ENCODE measurements at regions not wholly inside any gene's neighbourhood (a gene's known extent, or its start where the extent isn't known, plus 50 kb on each side); places are given as distances from the start of the nearest gene placed in this dataset.
"Not testable (repeated sequence)": the region's sequence is repeated elsewhere in the genome, so short reads cannot be mapped to it uniquely, and the experiment has no call there.

- DNase-seq (ENCODE audit: low read depth, low spot score): no peak
Observed at GRCh38 chr4:165548702-165549101, 169.9 kb downstream of the CPE start.

- no peak for DNase-seq (ENCODE audit: low read depth, low spot score)
Observed at GRCh38 chr4:165553221-165553810, 174.5 kb downstream of the CPE start.

- no peak for DNase-seq (ENCODE audit: low read depth, low spot score)
Observed at GRCh38 chr4:165555302-165555701, 176.5 kb downstream of the CPE start.

- DNase-seq (ENCODE audit: low read depth, low spot score): no peak
Observed at GRCh38 chr4:165556383-165556782, 177.6 kb downstream of the CPE start.

- no peak for DNase-seq (ENCODE audit: low read depth, low spot score)
Observed at GRCh38 chr4:165560941-165561340, 182.1 kb downstream of the CPE start.

GRCh38 chr4:165563851-165564250 is 185.0 kb downstream of the CPE start:
- DNase-seq (ENCODE audit: low read depth, low spot score): no peak

GRCh38 chr4:165569031-165569430 is 190.2 kb downstream of the CPE start:
- no peak for DNase-seq (ENCODE audit: low read depth, low spot score)

GRCh38 chr4:165571476-165571875 is 192.7 kb downstream of the CPE start:
- DNase-seq (ENCODE audit: low read depth, low spot score): not testable (repeated sequence)

- DNase-seq (ENCODE audit: low read depth, low spot score): no peak
Observed at GRCh38 chr4:165580351-165580905, 201.6 kb downstream of the CPE start.

- DNase-seq (ENCODE audit: low read depth, low spot score): no peak
Observed at GRCh38 chr4:165583341-165583740, 204.5 kb downstream of the CPE start.

- DNase-seq (ENCODE audit: low read depth, low spot score): no peak
Observed at GRCh38 chr4:165584916-165585315, 206.1 kb downstream of the CPE start.

GRCh38 chr4:165588534-165589315 is 209.9 kb downstream of the CPE start:
- DNase-seq (ENCODE audit: low read depth, low spot score): no peak

- DNase-seq (ENCODE audit: low read depth, low spot score): no peak
Observed at GRCh38 chr4:165592386-165592785, 213.6 kb downstream of the CPE start.

- DNase-seq (ENCODE audit: low read depth, low spot score): no peak
Observed at GRCh38 chr4:165597581-165598480, 219.0 kb downstream of the CPE start.

GRCh38 chr4:165600959-165601683 is 222.3 kb downstream of the CPE start:
- no peak for DNase-seq (ENCODE audit: low read depth, low spot score)

- no peak for DNase-seq (ENCODE audit: low read depth, low spot score)
Observed at GRCh38 chr4:165602621-165603020, 223.8 kb downstream of the CPE start.

- DNase-seq (ENCODE audit: low read depth, low spot score): no peak
Observed at GRCh38 chr4:165604181-165604580, 225.4 kb downstream of the CPE start.

- no peak for DNase-seq (ENCODE audit: low read depth, low spot score)
Observed at GRCh38 chr4:165605811-165606210, 227.0 kb downstream of the CPE start.

- DNase-seq (ENCODE audit: low read depth, low spot score): no peak
Observed at GRCh38 chr4:165606465-165607205, 227.8 kb downstream of the CPE start.

GRCh38 chr4:165609653-165610052 is 230.8 kb downstream of the CPE start:
- no peak for DNase-seq (ENCODE audit: low read depth, low spot score)
